Right atrium auricular region (tissue), 2 donors: ENCODE measurements at regions not wholly inside any gene's neighbourhood (a gene's known extent, or its start where the extent isn't known, plus 50 kb on each side); places are given as distances from the start of the nearest gene placed in this dataset.

Source experiments
- DNase-seq: peaks from one replicate; pipeline ENCODE4 v3.0.0-alpha.2; 2019; ENCODE audit warnings: low spot score
- H3K27ac ChIP-seq, 2 donors: fragments of 200-600 bp; sonication (generic); 1 replicate in 1 of 2; 2 replicates in 1 of 2; pipeline ENCODE4 v1.5.1; 2016 to 2019
- H3K27me3 ChIP-seq, 2 donors: fragments of 200-600 bp; sonication (generic); one replicate each; pipeline versions ENCODE4 v1.5.1 to v1.6.0; 2017 to 2019
- H3K36me3 ChIP-seq: fragments of 200-600 bp; sonication (generic); one replicate; pipeline ENCODE4 v1.5.1; 2016
- H3K4me1 ChIP-seq, 2 donors: fragments of 200-600 bp; sonication (generic); one replicate each; pipeline versions ENCODE4 v1.5.1 to v1.6.0; 2017 to 2019
- H3K4me3 ChIP-seq, 2 donors: fragments of 200-600 bp; sonication (generic); 1 replicate in 1 of 2; 2 replicates in 1 of 2; pipeline ENCODE4 v1.5.1; 2017 to 2019; ENCODE audit warnings: mild to moderate bottlenecking in 1 of 2, moderate library complexity in 1 of 2
- H3K9me3 ChIP-seq, 2 donors: fragments of 200-600 bp; sonication (generic); one replicate each; pipeline ENCODE4 v1.5.1; 2019
- CTCF ChIP-seq, 2 donors: fragments of 200-600 bp; sonication (generic); IDR thresholded peaks; one replicate each; pipeline ENCODE4 v1.5.1; 2019; ENCODE audit warnings: antibody characterized with exemption in 2 of 2

- TF ChIP-seq CTCF (IDR thresholded peaks at IDR 0.05): no peak
Measured at GRCh38 chr15:95277266-95277665, 1045.9 kb downstream of the MCTP2 start.

GRCh38 chr15:95278532-95279245, 1047.3 kb downstream of the MCTP2 start:
- Histone ChIP-seq H3K27ac (peak overlapping the region in 1 of 2 donors; percentile 50), H3K27me3 (no peaks in the 10 kb centered on the region), H3K4me1 (no peaks in the 10 kb centered on the region), H3K9me3 (no peaks in the 10 kb centered on the region), H3K36me3 (no peaks in the 10 kb centered on the region), H3K4me3 (no peak overlapping the region)
- DNase-seq: no peak
- no peak for TF ChIP-seq CTCF (IDR thresholded peaks at IDR 0.05)

More at GRCh38 chr15:95277266-95277665, 1045.9 kb downstream of the MCTP2 start:
- no peaks in the 10 kb centered on the region for H3K9me3 ChIP-seq
- H3K27ac ChIP-seq: peak overlapping the region in 1 of 2 donors; percentile 50
- no peaks in the 10 kb centered on the region for H3K36me3 ChIP-seq
- no peaks in the 10 kb centered on the region for H3K27me3 ChIP-seq
- no peaks in the 10 kb centered on the region for H3K4me1 ChIP-seq
- DNase-seq: no peak
- H3K4me3 ChIP-seq: no peak overlapping the region

GRCh38 chr15:95279277-95280019, 1048.1 kb downstream of the MCTP2 start:
- Histone ChIP-seq H3K27me3 (no peaks in the 10 kb centered on the region), H3K4me1 (peaks cover 0 to 2% of the 10 kb centered on the region in 2 donors), H3K36me3 (no peaks in the 10 kb centered on the region), H3K27ac (peak overlapping the region; percentile 17 to 40), H3K4me3 (no peak overlapping the region), H3K9me3 (no peaks in the 10 kb centered on the region)
- DNase-seq: no peak
- TF ChIP-seq CTCF (IDR thresholded peaks at IDR 0.05): no peak

GRCh38 chr15:95280711-95281110, 1049.3 kb downstream of the MCTP2 start:
- Histone ChIP-seq H3K4me1 (peaks cover 0 to 7% of the 10 kb centered on the region in 2 donors), H3K27ac (peak overlapping the region in 1 of 2 donors; percentile 33), H3K36me3 (no peaks in the 10 kb centered on the region)

GRCh38 chr15:95281470-95281869, 1049.0 kb upstream of the NR2F2 start:
- peak overlapping the region in 1 of 2 donors; percentile 8 for H3K27ac ChIP-seq
- H3K36me3 ChIP-seq: no peaks in the 10 kb centered on the region

More at GRCh38 chr15:95280711-95281110, 1049.3 kb downstream of the MCTP2 start:
- no peak for TF ChIP-seq CTCF (IDR thresholded peaks at IDR 0.05)
- H3K27me3 ChIP-seq: no peaks in the 10 kb centered on the region
- H3K4me3 ChIP-seq: no peak overlapping the region
- no peaks in the 10 kb centered on the region for H3K9me3 ChIP-seq
- DNase-seq: no peak

More at GRCh38 chr15:95281470-95281869, 1049.0 kb upstream of the NR2F2 start:
- Histone ChIP-seq H3K9me3 (no peaks in the 10 kb centered on the region), H3K4me3 (no peak overlapping the region), H3K27me3 (no peaks in the 10 kb centered on the region), H3K4me1 (peaks cover 0 to 7% of the 10 kb centered on the region in 2 donors)
- DNase-seq: no peak
- no peak for TF ChIP-seq CTCF (IDR thresholded peaks at IDR 0.05)
